Upper lobe of right lung (tissue), 1 donor: ENCODE measurements at regions not wholly inside any gene's neighbourhood (a gene's known extent, or its start where the extent isn't known, plus 50 kb on each side); places are given as distances from the start of the nearest gene placed in this dataset.

Source experiments
- ATAC-seq: fragments of 200-7000 bp; cut with Tn5 transposase; one replicate; pipeline ENCODE4 v1.9.1; 2020; ENCODE audit warnings: mild to moderate bottlenecking, moderate library complexity
- DNase-seq: peaks from one replicate; pipeline ENCODE4 v3.0.0-alpha.2; 2020
- H3K27ac ChIP-seq: fragments of 200-600 bp; one replicate; pipeline ENCODE4 v1.8.0; 2022
- H3K27me3 ChIP-seq: fragments of 200-600 bp; one replicate; pipeline ENCODE4 v1.8.0; 2022; ENCODE audit warnings: mild to moderate bottlenecking
- H3K36me3 ChIP-seq: fragments of 200-600 bp; one replicate; pipeline ENCODE4 v1.8.0; 2022
- H3K4me1 ChIP-seq: fragments of 200-600 bp; one replicate; pipeline ENCODE4 v1.8.0; 2022
- H3K4me3 ChIP-seq: fragments of 200-600 bp; one replicate; pipeline ENCODE4 v1.8.0; 2022; ENCODE audit warnings: mild to moderate bottlenecking
- H3K9me3 ChIP-seq: fragments of 200-600 bp; one replicate; pipeline ENCODE4 v1.8.0; 2022
- intact Hi-C: fragments of 100-400 bp; cut with DNase I; formaldehyde crosslinking; loops from one replicate; pipeline ENCODE4 v1.11.0; 2022
- TF ChIP-seq, protein P1 (sequence below): fragments of 200-600 bp; IDR thresholded peaks from one replicate; pipeline ENCODE4 v1.8.0; 2022; ENCODE audit warnings: antibody characterized with exemption
- donor health status: DM: no; HTN: yes; CAD: no; lungs with severe emphysema.

DNA sequence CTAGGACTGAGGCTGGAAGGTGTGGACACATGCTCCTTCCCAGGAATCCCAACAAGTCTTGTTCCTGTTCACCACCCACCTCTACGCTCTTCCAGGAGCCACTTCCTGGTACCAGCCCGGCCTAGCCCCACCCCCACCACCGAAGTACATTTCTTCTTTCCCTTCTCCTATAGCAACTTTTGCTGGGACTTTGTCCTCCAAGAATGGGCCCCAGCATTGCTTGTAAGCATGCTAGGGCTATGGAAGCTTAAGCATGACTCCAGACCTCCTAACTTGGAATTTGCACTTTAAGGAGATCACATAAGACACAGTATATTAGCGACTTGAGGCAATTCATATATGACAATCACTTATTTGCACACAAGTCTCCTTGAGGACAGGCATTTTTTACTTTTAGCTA lies 462.0 kb upstream of the ARID1B start:
- Histone ChIP-seq H3K9me3 (no peaks in the 10 kb centered on the region), H3K36me3 (no peaks in the 10 kb centered on the region), H3K27me3 (no peaks in the 10 kb centered on the region), H3K4me1 (no peaks in the 10 kb centered on the region), H3K4me3 (no peak overlapping the region), H3K27ac (no peak overlapping the region)
- intact Hi-C loops = no loop called here
- no peak for ATAC-seq
- DNase-seq = no peak
- TF ChIP-seq, protein P1, sequence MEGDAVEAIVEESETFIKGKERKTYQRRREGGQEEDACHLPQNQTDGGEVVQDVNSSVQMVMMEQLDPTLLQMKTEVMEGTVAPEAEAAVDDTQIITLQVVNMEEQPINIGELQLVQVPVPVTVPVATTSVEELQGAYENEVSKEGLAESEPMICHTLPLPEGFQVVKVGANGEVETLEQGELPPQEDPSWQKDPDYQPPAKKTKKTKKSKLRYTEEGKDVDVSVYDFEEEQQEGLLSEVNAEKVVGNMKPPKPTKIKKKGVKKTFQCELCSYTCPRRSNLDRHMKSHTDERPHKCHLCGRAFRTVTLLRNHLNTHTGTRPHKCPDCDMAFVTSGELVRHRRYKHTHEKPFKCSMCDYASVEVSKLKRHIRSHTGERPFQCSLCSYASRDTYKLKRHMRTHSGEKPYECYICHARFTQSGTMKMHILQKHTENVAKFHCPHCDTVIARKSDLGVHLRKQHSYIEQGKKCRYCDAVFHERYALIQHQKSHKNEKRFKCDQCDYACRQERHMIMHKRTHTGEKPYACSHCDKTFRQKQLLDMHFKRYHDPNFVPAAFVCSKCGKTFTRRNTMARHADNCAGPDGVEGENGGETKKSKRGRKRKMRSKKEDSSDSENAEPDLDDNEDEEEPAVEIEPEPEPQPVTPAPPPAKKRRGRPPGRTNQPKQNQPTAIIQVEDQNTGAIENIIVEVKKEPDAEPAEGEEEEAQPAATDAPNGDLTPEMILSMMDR = no peak

DNA sequence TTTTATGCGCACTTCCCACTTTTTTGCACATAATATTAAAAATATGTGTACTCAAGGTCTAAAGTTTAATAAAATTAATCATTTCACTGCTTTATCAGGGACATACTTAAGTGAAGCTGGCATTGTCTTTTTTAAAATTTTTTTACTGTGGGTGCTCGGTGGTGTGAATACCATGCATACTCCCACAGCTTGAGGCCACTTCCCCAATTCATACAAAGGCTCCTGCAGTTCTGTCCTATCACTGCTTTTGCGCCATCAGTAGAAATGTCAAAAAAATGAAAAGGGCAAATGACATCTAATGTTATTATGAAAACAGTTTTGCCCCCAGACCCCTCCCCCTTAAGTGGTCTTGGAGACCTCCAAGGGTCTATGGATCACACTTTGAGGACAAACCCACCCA lies 464.1 kb upstream of the ARID1B start:
- no peak for ATAC-seq
- Histone ChIP-seq H3K4me1 (no peaks in the 10 kb centered on the region), H3K27ac (no peak overlapping the region), H3K4me3 (no peak overlapping the region), H3K9me3 (no peaks in the 10 kb centered on the region), H3K36me3 (no peaks in the 10 kb centered on the region), H3K27me3 (no peaks in the 10 kb centered on the region)
- no peak for DNase-seq
- intact Hi-C loops = no loop called here
- TF ChIP-seq, protein P1 = no peak

DNA sequence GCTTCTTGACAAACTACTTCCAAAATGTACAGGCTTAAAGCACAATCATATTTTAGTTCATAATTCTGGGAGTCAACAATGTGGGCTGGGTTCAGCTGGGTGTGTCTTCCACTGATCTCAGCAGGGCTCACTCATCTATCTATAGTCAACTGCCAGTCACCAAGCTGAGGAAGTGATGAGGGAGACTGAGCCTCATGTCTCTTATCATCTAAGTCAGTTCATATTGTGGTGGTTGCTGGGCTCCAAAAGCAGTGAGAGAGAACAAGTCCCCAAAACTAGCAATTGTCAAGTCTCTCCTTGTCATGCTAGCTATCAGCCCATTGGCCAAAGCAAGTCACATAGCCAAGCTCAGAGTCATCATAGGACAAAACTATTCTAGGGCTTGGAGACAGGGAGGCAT lies 465.9 kb upstream of the ARID1B start:
- no peaks in the 10 kb centered on the region for H3K9me3 ChIP-seq
- H3K27me3 ChIP-seq = no peaks in the 10 kb centered on the region
- TF ChIP-seq, protein P1 = no peak
- no peaks in the 10 kb centered on the region for H3K36me3 ChIP-seq
- intact Hi-C loops = no loop called here
- ATAC-seq (no peak), DNase-seq (no peak)
- H3K4me1 ChIP-seq = no peaks in the 10 kb centered on the region
- no peak overlapping the region for H3K27ac ChIP-seq
- no peak overlapping the region for H3K4me3 ChIP-seq

DNA sequence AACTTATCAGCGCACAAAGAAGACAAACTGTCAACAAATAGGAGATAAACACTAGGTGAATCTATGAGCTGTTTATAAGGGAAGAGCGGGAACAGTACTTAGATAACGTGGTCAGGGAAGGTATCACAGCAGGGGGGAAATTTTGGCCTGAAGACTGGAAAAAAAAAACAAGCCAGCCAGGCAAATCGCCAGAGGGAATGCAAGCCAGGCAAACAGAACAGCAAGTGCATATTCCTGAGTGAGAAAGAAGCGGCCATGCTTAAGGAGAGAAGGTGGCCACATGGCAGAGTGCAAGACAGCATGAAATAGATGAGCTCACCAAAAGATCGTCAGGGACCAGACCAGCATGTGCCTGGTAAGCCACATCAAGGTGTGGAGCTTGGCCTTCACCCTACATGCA lies 466.5 kb upstream of the ARID1B start:
- no peaks in the 10 kb centered on the region for H3K36me3 ChIP-seq
- H3K9me3 ChIP-seq = no peaks in the 10 kb centered on the region
- H3K27me3 ChIP-seq = no peaks in the 10 kb centered on the region
- no peak overlapping the region for H3K27ac ChIP-seq
- no peaks in the 10 kb centered on the region for H3K4me1 ChIP-seq
- ATAC-seq (no peak), DNase-seq (no peak)
- TF ChIP-seq, protein P1 = no peak
- intact Hi-C loops = no loop called here
- H3K4me3 ChIP-seq = no peak overlapping the region

DNA sequence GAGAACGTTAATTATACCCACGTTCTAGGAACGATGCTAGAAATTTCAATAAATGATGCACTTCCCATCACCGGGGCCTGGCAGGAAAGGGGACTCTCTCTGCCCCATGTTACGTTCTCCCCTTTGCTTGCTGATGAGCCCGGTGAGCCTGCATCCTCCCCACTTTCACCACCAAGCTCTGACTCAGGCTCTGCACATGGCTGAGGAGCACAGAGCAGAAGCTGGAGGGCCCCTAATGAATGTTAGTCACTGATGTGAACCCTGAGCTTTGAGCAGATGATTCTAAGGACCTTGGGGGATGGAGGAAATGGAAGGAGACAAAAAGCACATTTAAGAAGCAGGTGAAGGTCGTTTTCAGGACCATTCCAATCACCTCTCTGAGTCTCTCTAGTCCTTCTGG lies 468.2 kb upstream of the ARID1B start:
- H3K4me1 ChIP-seq = no peaks in the 10 kb centered on the region
- ATAC-seq (no peak), DNase-seq (no peak)
- no peaks in the 10 kb centered on the region for H3K27me3 ChIP-seq
- intact Hi-C loops = no loop called here
- TF ChIP-seq, protein P1 = no peak
- H3K4me3 ChIP-seq = no peak overlapping the region
- no peaks in the 10 kb centered on the region for H3K9me3 ChIP-seq
- H3K36me3 ChIP-seq = no peaks in the 10 kb centered on the region
- H3K27ac ChIP-seq = no peak overlapping the region

DNA sequence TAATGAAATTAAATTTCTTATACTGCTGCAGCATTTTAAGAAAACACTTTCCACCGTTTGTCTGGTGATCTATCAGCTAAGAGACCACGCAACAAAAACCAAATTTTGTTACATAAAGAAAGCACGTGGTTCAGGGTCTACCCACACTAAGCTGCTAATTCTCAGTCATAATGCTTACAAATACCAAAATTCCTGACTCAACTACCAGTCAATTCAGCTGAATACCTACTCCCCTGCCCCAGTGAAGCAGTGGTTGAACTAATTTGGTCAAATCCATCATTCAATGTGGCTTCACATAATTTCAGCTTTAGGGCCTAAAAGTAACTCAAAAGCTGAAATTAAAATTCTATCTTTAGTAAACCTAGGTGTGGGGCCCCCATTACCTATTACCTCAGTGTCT lies 468.6 kb upstream of the ARID1B start:
- TF ChIP-seq, protein P1 = no peak
- ATAC-seq (no peak), DNase-seq (no peak)
- intact Hi-C loops = no loop called here
- no peak overlapping the region for H3K27ac ChIP-seq
- no peaks in the 10 kb centered on the region for H3K4me1 ChIP-seq
- no peak overlapping the region for H3K4me3 ChIP-seq
- H3K36me3 ChIP-seq = no peaks in the 10 kb centered on the region
- no peaks in the 10 kb centered on the region for H3K9me3 ChIP-seq
- H3K27me3 ChIP-seq = no peaks in the 10 kb centered on the region
